Mesodermal cell (in vitro differentiated cells): ENCODE measurements at regions not wholly inside any gene's neighbourhood (a gene's known extent, or its start where the extent isn't known, plus 50 kb on each side); places are given as distances from the start of the nearest gene placed in this dataset.

ENCODE experiments used
- H3K27ac ChIP-seq: 2 replicates; pipeline ENCODE4 v1.7.0; 2013; ENCODE audit warnings: mild to moderate bottlenecking, low read depth, low read length, moderate library complexity; ENCODE audit not compliant: severe bottlenecking
- H3K36me3 ChIP-seq: 2 replicates; pipeline ENCODE4 v1.7.1; 2013; ENCODE audit warnings: mild to moderate bottlenecking, low read length, moderate library complexity; ENCODE audit not compliant: control insufficient read depth, insufficient read depth
- H3K4me1 ChIP-seq: one replicate; pipeline ENCODE4 v1.7.1; 2013; ENCODE audit warnings: mild to moderate bottlenecking, low read length; ENCODE audit not compliant: insufficient read depth, control insufficient read depth, poor library complexity, severe bottlenecking
- H3K4me3 ChIP-seq: 2 replicates; pipeline ENCODE4 v1.7.0; 2013; ENCODE audit warnings: low read length, control low read depth, mild to moderate bottlenecking; ENCODE audit not compliant: insufficient read depth, poor library complexity, severe bottlenecking; ENCODE audit errors: extremely low read depth
- H3K9me3 ChIP-seq: 2 replicates; pipeline ENCODE4 v1.7.1; 2013; ENCODE audit warnings: mild to moderate bottlenecking, low read length, moderate library complexity; ENCODE audit not compliant: control insufficient read depth
- WGBS, 2 experiments: methylation state at CpG; one replicate each; pipeline ENCODE4 v1.1.5; 2013; ENCODE audit warnings: missing lambda C conversion rate in 2 of 2; ENCODE audit not compliant: insufficient coverage in 2 of 2; 5-methylcytosine and 5-hydroxymethylcytosine counted together

DNA sequence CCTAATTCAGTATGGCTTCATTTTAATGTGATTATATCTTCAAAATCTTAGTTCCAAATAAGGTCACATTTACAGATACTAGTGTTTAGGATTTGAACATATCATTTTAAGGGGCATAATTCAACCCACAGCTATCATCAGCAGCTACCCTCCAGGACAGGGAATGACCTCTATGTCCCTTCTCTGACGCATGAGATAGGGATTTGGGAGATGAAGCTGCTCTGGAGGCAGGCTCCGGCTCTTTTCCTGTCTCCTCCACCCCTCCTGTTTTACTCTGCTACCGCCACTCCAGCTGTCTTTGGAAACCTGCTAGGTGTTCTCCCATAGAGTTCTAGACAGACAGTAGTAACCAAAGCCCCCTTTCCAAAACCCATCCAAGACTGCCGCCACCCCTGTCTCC lies 119.2 kb downstream of the CARTPT start:
- Histone ChIP-seq H3K4me3 (no peak overlapping the region), H3K27ac (no peak overlapping the region), H3K36me3 (no peaks in the 10 kb centered on the region), H3K4me1 (peaks cover 6% of the 10 kb centered on the region), H3K9me3 (peaks cover 6% of the 10 kb centered on the region)
- WGBS, 2 experiments: 90 to 94% methylated on average over 2 to 4 of the region's 4 CpGs

DNA sequence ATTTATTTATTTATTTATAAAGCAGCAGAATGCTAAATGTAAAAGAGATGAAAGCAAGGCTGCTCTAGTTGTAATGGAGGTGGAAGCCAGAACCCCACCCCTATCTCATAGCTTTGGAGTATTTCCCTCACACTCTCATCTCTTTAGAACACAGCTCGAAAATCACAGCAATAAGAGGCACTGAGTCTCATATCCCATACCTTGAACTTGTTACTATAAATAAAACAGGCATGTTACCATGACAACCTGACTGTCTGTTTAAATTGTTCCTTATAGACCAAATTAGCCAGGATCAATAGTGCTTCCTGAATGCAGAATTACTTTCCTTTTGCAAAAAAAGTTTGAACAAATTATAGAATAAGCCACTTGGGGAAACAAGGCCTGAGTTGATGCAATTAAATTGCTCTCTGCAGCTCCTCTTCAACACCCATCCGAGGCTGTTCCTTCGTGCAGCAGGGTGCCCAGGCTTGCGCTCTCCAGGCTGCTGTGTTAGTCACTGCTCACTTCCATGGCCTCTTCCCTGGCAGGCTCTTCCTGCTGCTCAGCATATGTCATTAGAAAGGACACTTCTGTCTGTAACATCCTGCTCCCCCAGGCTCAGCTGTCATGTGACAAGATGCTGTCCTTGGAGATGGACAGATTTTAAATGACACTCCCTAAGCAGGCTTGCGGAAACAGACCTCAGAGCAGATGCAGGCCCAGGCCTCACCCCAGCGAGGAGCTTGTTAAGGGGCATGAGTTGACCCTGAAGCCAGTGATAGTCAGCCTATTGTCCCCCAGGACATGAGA lies 120.2 kb downstream of the CARTPT start:
- no peaks in the 10 kb centered on the region for H3K36me3 ChIP-seq
- H3K4me1 ChIP-seq: peaks cover 6% of the 10 kb centered on the region
- 71 to 73% methylated on average over 5 to 6 of the region's 6 CpGs for WGBS, 2 experiments
- no peak overlapping the region for H3K4me3 ChIP-seq
- peaks cover 6% of the 10 kb centered on the region for H3K9me3 ChIP-seq
- no peak overlapping the region for H3K27ac ChIP-seq

DNA sequence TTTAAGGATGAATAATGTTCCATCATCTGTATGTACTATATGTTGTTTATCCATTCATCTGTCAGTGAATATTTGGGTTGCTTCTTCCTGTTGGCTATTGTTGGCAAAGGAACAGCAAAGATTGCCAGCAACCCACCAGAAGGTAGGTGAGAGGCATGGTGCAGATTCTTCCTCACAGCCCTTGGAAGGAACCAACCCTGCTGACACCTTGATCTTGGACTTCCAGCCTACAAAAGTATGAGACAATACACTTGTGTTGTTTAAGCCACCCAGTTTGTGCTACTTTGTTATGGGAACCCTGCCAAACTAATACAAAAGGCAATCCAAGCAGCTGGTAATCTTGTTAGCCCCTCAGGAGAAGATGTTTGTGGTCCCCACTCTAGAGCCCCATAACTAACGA lies 122.0 kb downstream of the CARTPT start:
- Histone ChIP-seq H3K36me3 (no peaks in the 10 kb centered on the region), H3K4me3 (no peak overlapping the region), H3K4me1 (peaks cover 6% of the 10 kb centered on the region), H3K9me3 (peaks cover 6% of the 10 kb centered on the region), H3K27ac (no peak overlapping the region)
- 89 to 100% methylated on average over 1 of the region's 1 CpG for WGBS, 2 experiments

DNA sequence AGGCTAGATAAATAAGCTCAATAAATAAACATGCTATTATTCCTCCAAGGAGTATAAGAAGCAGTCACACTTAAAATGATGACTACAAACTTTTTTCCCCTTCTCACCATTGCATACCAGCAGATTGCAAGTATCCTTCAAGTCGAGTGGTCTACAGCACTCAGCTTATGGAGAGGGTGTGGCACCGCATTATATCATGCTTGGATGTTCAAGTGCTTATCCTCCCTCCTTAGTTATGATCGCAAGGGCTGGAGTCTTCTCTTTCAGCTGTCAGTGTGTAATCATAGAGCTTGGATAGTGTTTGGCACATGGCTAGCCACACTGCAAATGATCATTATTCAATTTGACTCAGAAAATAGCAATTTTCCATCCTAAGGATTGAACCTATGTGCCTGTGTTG lies 124.0 kb downstream of the CARTPT start:
- H3K27ac ChIP-seq: no peak overlapping the region
- WGBS, 2 experiments: 88% methylated on average over 2 of the region's 3 CpGs; no CpG with 5 or more reads in 1 of the 2 experiments
- H3K9me3 ChIP-seq: peaks cover 6% of the 10 kb centered on the region
- no peak overlapping the region for H3K4me3 ChIP-seq
- H3K36me3 ChIP-seq: no peaks in the 10 kb centered on the region
- peaks cover 6% of the 10 kb centered on the region for H3K4me1 ChIP-seq

DNA sequence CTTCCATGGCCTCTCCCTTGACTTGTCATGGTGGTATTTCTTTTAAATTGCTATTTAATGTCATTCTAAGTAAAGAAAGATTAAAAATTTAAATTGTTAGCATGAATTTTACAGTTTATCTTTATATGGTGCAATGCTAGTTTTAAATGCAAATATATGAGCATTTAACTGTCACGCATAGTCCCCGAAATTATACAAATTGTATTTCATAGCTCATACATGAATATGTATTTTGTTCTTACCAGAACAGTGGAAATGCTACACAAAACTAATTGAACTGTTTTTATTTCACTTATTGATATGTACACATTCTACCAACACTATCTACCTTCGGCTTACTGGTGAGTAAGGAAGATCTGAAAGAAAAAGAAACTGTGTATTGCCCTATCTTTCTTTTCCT lies 125.8 kb downstream of the CARTPT start:
- peaks cover 10% of the 10 kb centered on the region for H3K9me3 ChIP-seq
- no peak overlapping the region for H3K4me3 ChIP-seq
- no peaks in the 10 kb centered on the region for H3K4me1 ChIP-seq
- no peak overlapping the region for H3K27ac ChIP-seq
- no CpG with 5 or more reads among the region's 3 CpGs for WGBS, 2 experiments
- H3K36me3 ChIP-seq: no peaks in the 10 kb centered on the region

DNA sequence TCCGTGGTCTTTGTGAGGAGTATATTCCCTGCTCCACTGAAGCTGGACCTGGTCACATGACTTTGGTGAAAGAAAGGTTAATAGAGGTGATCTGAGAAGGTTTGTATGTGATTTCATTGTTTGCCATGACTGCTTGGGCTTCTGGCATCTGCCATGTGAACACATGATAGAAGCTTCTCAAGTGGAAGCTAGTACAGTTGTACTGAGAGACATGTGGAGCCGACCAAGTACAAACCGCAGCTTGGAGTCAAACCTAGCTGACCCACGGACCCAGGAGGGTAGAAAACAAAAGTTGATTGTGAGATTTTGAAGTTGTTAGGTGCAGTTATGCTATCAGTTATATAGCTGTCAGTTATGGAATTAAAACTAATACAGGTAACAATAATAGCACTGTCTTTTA lies 140.4 kb downstream of the CARTPT start:
- no peak overlapping the region for H3K27ac ChIP-seq
- H3K4me3 ChIP-seq: no peak overlapping the region
- H3K36me3 ChIP-seq: no peaks in the 10 kb centered on the region
- no peaks in the 10 kb centered on the region for H3K4me1 ChIP-seq
- peaks cover 5% of the 10 kb centered on the region for H3K9me3 ChIP-seq
- WGBS, 2 experiments: 67 to 68% methylated on average over 3 to 4 of the region's 4 CpGs

DNA sequence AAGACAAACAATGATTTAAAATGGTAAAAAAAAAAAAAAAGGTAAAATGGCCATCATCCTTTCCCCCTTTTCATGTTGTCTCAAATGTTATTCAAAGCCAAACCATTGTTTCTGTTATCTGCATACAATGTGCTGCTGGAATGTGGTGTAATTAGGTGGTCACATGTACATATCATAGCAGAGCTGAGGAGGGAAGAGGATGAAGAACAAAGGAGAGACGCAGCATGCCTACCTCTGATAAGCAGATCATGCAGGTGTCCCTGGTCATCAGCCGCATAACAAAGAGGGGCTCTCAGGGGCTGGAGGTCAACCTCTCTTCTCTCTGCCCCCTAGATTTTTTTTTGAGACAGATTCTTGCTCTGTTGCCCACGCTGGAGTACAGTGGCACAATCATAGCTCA lies 141.0 kb downstream of the CARTPT start:
- Histone ChIP-seq H3K4me3 (no peak overlapping the region), H3K4me1 (no peaks in the 10 kb centered on the region), H3K36me3 (no peaks in the 10 kb centered on the region), H3K9me3 (peaks cover 5% of the 10 kb centered on the region), H3K27ac (no peak overlapping the region)
- 89 to 94% methylated on average over 2 of the region's 3 CpGs for WGBS, 2 experiments

DNA sequence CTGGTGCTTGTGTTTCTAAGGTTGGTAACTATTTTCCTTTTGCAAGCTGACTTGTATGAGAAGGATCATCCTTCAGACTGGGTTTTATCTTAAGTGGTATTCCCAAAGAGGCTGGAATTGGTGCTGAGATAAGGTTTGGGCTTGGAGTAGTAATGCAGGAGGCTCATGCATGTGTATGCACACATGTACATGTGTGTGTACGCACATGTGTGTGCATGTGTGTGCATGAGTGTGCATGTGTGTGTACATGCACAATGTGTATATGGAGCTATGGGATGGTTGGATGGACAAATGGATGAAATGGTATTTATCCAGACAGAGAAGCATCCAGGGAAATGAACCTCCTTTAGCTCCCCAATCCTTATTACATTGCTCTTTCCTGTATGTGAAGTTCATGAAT lies 142.6 kb downstream of the CARTPT start:
- Histone ChIP-seq H3K4me3 (no peak overlapping the region), H3K36me3 (no peaks in the 10 kb centered on the region), H3K27ac (no peak overlapping the region), H3K9me3 (peaks cover 5% of the 10 kb centered on the region), H3K4me1 (no peaks in the 10 kb centered on the region)
- WGBS, 2 experiments: no CpG with 5 or more reads among the region's 1 CpG

DNA sequence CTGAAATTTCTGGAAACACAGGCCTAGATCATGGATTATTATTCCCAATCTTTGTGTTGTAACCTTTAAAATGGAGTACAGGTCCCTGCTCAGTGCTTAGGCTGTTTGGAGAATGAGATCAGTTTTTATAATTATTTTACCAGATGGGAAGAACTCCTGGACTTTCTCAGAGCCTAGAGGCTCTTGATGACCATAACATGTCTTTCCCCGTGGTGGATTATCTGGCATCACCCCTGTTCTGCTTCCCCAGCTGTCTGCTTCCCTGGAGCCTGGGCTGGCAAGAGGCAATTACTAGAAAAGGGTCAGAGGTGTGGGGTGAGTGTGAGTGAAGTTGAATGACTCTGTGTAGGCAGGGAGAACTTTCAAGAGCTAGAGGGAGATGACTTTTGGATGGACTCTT lies 143.0 kb downstream of the CARTPT start:
- WGBS, 2 experiments: 71% methylated on average over 1 of the region's 1 CpG; no CpG with 5 or more reads in 1 of the 2 experiments
- Histone ChIP-seq H3K9me3 (peaks cover 5% of the 10 kb centered on the region), H3K4me1 (no peaks in the 10 kb centered on the region), H3K27ac (no peak overlapping the region), H3K36me3 (no peaks in the 10 kb centered on the region), H3K4me3 (no peak overlapping the region)

DNA sequence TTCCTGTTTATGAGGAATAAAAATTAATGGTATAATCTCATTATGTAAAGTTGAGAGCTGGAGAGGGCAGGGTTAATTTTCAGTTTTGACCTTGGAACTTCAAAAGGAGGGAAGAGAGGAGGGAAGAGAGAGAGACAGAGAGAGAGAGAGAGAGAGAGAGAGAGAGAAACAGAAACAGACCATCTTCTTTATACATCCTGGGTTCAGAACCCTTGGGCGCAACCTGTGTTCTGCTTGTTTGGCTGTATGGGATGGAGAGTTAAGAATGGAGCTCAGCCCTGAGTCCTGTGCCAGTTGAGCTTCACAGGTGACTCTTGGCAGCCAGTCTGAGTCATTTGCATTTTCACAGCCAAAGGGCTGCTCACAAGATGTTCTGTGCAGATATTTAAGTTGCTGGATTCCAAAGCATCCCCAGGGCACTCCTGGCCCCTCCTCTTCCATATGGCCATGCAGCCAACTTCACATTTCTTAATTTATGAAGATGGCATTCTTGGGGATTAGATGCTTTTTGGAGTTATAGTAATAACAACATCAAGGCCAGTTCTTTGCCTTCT lies 143.5 kb downstream of the CARTPT start:
- Histone ChIP-seq H3K4me3 (no peak overlapping the region), H3K9me3 (peaks cover 5% of the 10 kb centered on the region), H3K4me1 (no peaks in the 10 kb centered on the region), H3K27ac (no peak overlapping the region), H3K36me3 (no peaks in the 10 kb centered on the region)
- WGBS, 2 experiments: no CpG with 5 or more reads among the region's 1 CpG
